GM21717 (cell line): ENCODE measurements at regions not wholly inside any gene's neighbourhood (a gene's known extent, or its start where the extent isn't known, plus 50 kb on each side); places are given as distances from the start of the nearest gene placed in this dataset.

ENCODE experiments used
- ATAC-seq: cut with Tn5 transposase; IDR thresholded peaks from one replicate; pipeline ENCODE4 v1.9.1; 2021; ENCODE audit warnings: mild to moderate bottlenecking, moderate library complexity; ENCODE audit not compliant: unreplicated experiment

- ATAC-seq = no peak
Observed at GRCh38 chr14:41972531-41972930, 365.9 kb downstream of the LRFN5 start.

DNA sequence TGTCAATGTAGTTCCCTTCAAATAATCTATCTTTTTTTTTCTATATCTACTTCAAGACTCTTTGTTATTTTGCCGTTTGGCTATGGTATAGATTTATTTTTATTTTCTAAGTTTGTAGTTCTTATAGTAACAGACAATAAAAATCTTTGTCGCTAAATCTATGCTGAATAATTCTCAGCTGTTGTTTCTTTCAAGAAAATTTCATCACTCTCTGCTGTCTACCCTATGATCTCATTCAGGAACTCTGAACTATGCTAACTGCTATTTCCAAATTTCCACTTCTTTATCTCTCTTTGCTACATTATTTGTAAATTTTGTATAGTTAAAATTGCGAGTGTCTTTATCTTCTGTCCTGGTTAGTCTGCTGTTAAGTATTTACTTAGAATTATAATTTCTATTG lies 353.6 kb downstream of the LRFN5 start:
- no peak for ATAC-seq

GRCh38 chr14:41957459-41957858 lies 350.8 kb downstream of the LRFN5 start:
- ATAC-seq = no peak
